GM12892 (cell line): ENCODE measurements at regions not wholly inside any gene's neighbourhood (a gene's known extent, or its start where the extent isn't known, plus 50 kb on each side); places are given as distances from the start of the nearest gene placed in this dataset.

ENCODE experiments used
- POLR2A ChIP-seq: IDR thresholded peaks from 2 replicates; pipeline ENCODE4 v1.6.1; 2011; ENCODE audit warnings: low read depth, low read length, control low read depth
- POLR2AphosphoS5 ChIP-seq: IDR thresholded peaks from 2 replicates; pipeline ENCODE4 v1.6.1; 2011; ENCODE audit warnings: low read depth, low read length, control low read depth
- TAF1 ChIP-seq: IDR thresholded peaks from 2 replicates; pipeline ENCODE4 v1.6.1; 2011; ENCODE audit warnings: low read depth, mild to moderate bottlenecking, control low read depth, low read length, borderline replicate concordance

- TF ChIP-seq POLR2A (no peak), POLR2AphosphoS5 (no peak), TAF1 (no peak)
Measured at GRCh38 chr4:11931266-11931820, 502.6 kb upstream of the HS3ST1 start.
